CD4-positive, CD25-positive, alpha-beta regulatory T cell (primary cell): ENCODE measurements at regions not wholly inside any gene's neighbourhood (a gene's known extent, or its start where the extent isn't known, plus 50 kb on each side); places are given as distances from the start of the nearest gene placed in this dataset.
"Not testable (repeated sequence)": the region's sequence is repeated elsewhere in the genome, so short reads cannot be mapped to it uniquely, and the experiment has no call there.

Experiments used
- ATAC-seq, 2 donors: fragments of 150-1000 bp; cut with Tn5 transposase; one replicate each; pipeline ENCODE4 v1.10.0; 2021; ENCODE audit warnings: low read depth in 2 of 2, moderate number of reproducible peaks in 2 of 2, moderate library complexity in 1 of 2
- DNase-seq, 3 donors: peaks; one replicate each; pipeline versions ENCODE4 v3.0.0 to v3.0.0-alpha.2; 2012 to 2022; ENCODE audit warnings: mixed read lengths in 1 of 3
- H3K27ac ChIP-seq: one replicate; pipeline ENCODE4 v1.7.0; 2013; ENCODE audit warnings: mild to moderate bottlenecking, low read length; ENCODE audit not compliant: insufficient read depth, poor library complexity, severe bottlenecking
- H3K27me3 ChIP-seq: one replicate; pipeline ENCODE4 v1.7.0; 2013; ENCODE audit warnings: low read length; ENCODE audit not compliant: control insufficient read depth, insufficient read depth
- H3K36me3 ChIP-seq: one replicate; pipeline ENCODE4 v1.7.0; 2013; ENCODE audit warnings: mild to moderate bottlenecking, low read length, moderate library complexity; ENCODE audit not compliant: control insufficient read depth, insufficient read depth
- H3K4me1 ChIP-seq: 2 replicates; pipeline ENCODE4 v1.7.0; 2013; ENCODE audit warnings: mild to moderate bottlenecking, low read length; ENCODE audit not compliant: insufficient read depth, control insufficient read depth, poor library complexity, severe bottlenecking
- H3K4me3 ChIP-seq: one replicate; pipeline ENCODE4 v1.7.0; 2013; ENCODE audit warnings: low read depth, mild to moderate bottlenecking, low read length, moderate library complexity
- H3K9me3 ChIP-seq, 2 experiments: 1 replicate in 1 of 2; 2 replicates in 1 of 2; pipeline ENCODE4 v1.7.0; 2013; ENCODE audit warnings: low read length in 2 of 2, mild to moderate bottlenecking in 1 of 2, moderate library complexity in 1 of 2; ENCODE audit not compliant: control insufficient read depth in 2 of 2
- H3K27ac Mint-ChIP-seq, 3 donors: one replicate each; pipeline ENCODE4 v1.8.0; 2020 to 2022; ENCODE audit warnings: mild to moderate bottlenecking in 3 of 3, mixed read lengths in 3 of 3, moderate library complexity in 2 of 3
- H3K27me3 Mint-ChIP-seq: one replicate; pipeline ENCODE4 v1.8.0; 2022; ENCODE audit warnings: mild to moderate bottlenecking, mixed read lengths
- H3K36me3 Mint-ChIP-seq: one replicate; pipeline ENCODE4 v1.8.0; 2020; ENCODE audit warnings: mixed read lengths
- H3K4me1 Mint-ChIP-seq, 4 donors: one replicate each; pipeline ENCODE4 v1.8.0; 2020 to 2022; ENCODE audit warnings: mixed read lengths in 4 of 4, mild to moderate bottlenecking in 1 of 4
- H3K4me3 Mint-ChIP-seq, 4 donors: one replicate each; pipeline ENCODE4 v1.8.0; 2020 to 2022; ENCODE audit warnings: mild to moderate bottlenecking in 4 of 4, mixed read lengths in 4 of 4, moderate library complexity in 3 of 4
- H3K9me3 Mint-ChIP-seq, 7 donors: one replicate each; pipeline ENCODE4 v1.8.0; 2020 to 2022; ENCODE audit warnings: mixed read lengths in 7 of 7, mild to moderate bottlenecking in 3 of 7, moderate library complexity in 2 of 7

DNA sequence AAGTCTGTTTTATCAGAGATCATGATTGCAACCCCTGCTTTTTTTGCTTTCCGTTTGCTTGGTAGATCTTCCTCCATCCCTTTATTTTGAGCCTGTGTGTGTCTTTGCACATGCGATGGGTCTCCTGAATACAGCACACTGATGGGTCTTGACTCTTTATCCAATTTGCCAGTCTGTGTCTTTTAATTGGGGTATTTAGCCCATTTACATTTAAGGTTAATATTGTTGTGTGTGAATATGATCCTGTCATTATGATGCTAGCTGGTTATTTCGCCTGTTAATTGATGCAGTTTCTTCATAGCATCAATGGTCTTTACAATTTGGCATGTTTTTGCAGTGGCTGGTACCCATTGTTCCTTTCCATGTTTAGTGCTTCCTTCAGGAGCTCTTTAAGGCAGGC lies 199.2 kb upstream of the TSC22D1 start:
- H3K4me3 Mint-ChIP-seq, H3K27ac Mint-ChIP-seq, H3K27ac ChIP-seq, H3K4me3 ChIP-seq, H3K36me3 Mint-ChIP-seq, H3K9me3 ChIP-seq, H3K27me3 Mint-ChIP-seq, ATAC-seq, H3K9me3 Mint-ChIP-seq, H3K4me1 Mint-ChIP-seq, H3K4me1 ChIP-seq, H3K27me3 ChIP-seq, H3K36me3 ChIP-seq, DNase-seq: not testable (repeated sequence)

DNA sequence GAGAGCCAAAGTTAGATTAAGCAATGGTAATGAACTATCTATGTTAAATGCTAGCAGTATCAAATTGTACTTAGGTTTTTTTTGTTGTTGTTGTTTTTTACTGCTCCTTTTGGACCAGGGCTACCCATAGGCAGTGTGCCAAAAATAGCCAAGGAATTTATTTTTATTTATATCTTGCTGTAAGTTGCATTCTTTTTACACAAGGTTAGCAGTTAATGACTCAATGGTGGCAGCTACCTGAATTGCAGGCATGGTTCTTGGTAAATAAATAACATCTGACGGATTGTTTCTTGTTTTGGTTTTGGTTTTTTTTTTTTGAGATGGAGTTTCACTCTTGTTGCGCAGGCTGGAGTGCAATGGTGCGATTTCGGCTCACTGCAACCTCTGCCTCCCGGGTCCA lies 194.8 kb upstream of the TSC22D1 start:
- no peak overlapping the region for H3K27ac Mint-ChIP-seq
- H3K4me3 Mint-ChIP-seq, result no peak overlapping the region
- no peaks in the 10 kb centered on the region for H3K9me3 Mint-ChIP-seq
- Histone ChIP-seq H3K27ac (no peak overlapping the region), H3K27me3 (no peaks in the 10 kb centered on the region), H3K9me3 (no peaks in the 10 kb centered on the region), H3K36me3 (no peaks in the 10 kb centered on the region), H3K4me1 (peaks cover 2% of the 10 kb centered on the region), H3K4me3 (no peak overlapping the region)
- peaks cover 0 to 15% (median 12%) of the 10 kb centered on the region in 4 donors for H3K4me1 Mint-ChIP-seq
- ATAC-seq, result no peak
- no peaks in the 10 kb centered on the region for H3K27me3 Mint-ChIP-seq
- no peak for DNase-seq
- H3K36me3 Mint-ChIP-seq, result no peaks in the 10 kb centered on the region

DNA sequence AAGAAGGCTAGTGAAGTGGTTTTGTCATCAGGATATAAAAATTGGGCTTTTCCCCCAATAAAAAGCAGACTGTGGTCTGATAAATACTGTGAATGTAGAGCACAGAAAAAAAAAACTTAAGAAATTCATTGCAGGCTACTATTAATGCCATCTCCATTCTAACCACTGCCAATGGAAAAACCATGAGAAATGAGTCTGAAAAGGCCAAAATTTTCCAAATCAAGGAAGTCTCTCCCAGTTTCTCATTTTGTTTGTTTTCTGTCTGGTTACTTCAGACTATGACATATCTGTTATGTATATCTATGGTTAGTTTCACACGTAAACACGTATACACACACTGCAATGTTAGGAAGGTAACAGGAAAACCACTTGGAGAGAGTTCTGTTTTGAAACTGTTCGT lies 193.6 kb upstream of the TSC22D1 start:
- ATAC-seq, result no peak
- Mint-ChIP-seq H3K9me3 (no peaks in the 10 kb centered on the region), H3K4me3 (no peak overlapping the region), H3K27ac (no peak overlapping the region), H3K4me1 (peaks cover 0 to 15% (median 12%) of the 10 kb centered on the region in 4 donors), H3K36me3 (no peaks in the 10 kb centered on the region), H3K27me3 (no peaks in the 10 kb centered on the region)
- Histone ChIP-seq H3K27me3 (no peaks in the 10 kb centered on the region), H3K36me3 (no peaks in the 10 kb centered on the region), H3K4me1 (peaks cover 2% of the 10 kb centered on the region), H3K27ac (no peak overlapping the region), H3K4me3 (no peak overlapping the region), H3K9me3 (no peaks in the 10 kb centered on the region)
- no peak for DNase-seq

GRCh38 chr13:44768775-44769581 lies 192.8 kb upstream of the TSC22D1 start:
- no peaks in the 10 kb centered on the region for H3K36me3 ChIP-seq
- ATAC-seq (no peak), DNase-seq (peak in 1 of 3 donors; percentile 6)
- Mint-ChIP-seq H3K27me3 (no peaks in the 10 kb centered on the region), H3K4me1 (peaks cover 0 to 15% (median 12%) of the 10 kb centered on the region in 4 donors), H3K9me3 (no peaks in the 10 kb centered on the region), H3K4me3 (no peak overlapping the region), H3K36me3 (no peaks in the 10 kb centered on the region), H3K27ac (peak overlapping the region in 1 of 3 donors; percentile 80)
- no peak overlapping the region for H3K27ac ChIP-seq
- no peaks in the 10 kb centered on the region for H3K9me3 ChIP-seq
- H3K27me3 ChIP-seq, result no peaks in the 10 kb centered on the region
- no peak overlapping the region for H3K4me3 ChIP-seq
- peaks cover 2% of the 10 kb centered on the region for H3K4me1 ChIP-seq

- H3K9me3 ChIP-seq, result no peaks in the 10 kb centered on the region
- H3K27ac ChIP-seq, result no peak overlapping the region
- DNase-seq (peak in 1 of 3 donors; percentile 39), ATAC-seq (peak in 1 of 2 donors; percentile 42)
- no peaks in the 10 kb centered on the region for H3K36me3 ChIP-seq
- H3K27me3 ChIP-seq, result no peaks in the 10 kb centered on the region
- Mint-ChIP-seq H3K4me3 (peak overlapping the region in 1 of 4 donors; percentile 10), H3K27ac (peak overlapping the region in 2 of 3 donors; percentile 38 to 46), H3K27me3 (no peaks in the 10 kb centered on the region), H3K9me3 (no peaks in the 10 kb centered on the region), H3K4me1 (peaks cover 0 to 15% (median 12%) of the 10 kb centered on the region in 4 donors), H3K36me3 (no peaks in the 10 kb centered on the region)
- H3K4me1 ChIP-seq, result peaks cover 2% of the 10 kb centered on the region
- no peak overlapping the region for H3K4me3 ChIP-seq
Observed at GRCh38 chr13:44768239-44768638, 192.1 kb upstream of the TSC22D1 start.

- Histone ChIP-seq H3K27ac (no peak overlapping the region), H3K36me3 (no peaks in the 10 kb centered on the region), H3K4me1 (peaks cover 2% of the 10 kb centered on the region), H3K27me3 (no peaks in the 10 kb centered on the region), H3K4me3 (no peak overlapping the region), H3K9me3 (no peaks in the 10 kb centered on the region)
- DNase-seq, result no peak
- peaks cover 0 to 15% (median 10%) of the 10 kb centered on the region in 4 donors for H3K4me1 Mint-ChIP-seq
- no peaks in the 10 kb centered on the region for H3K36me3 Mint-ChIP-seq
- H3K27ac Mint-ChIP-seq, result no peak overlapping the region
- ATAC-seq, result no peak
- no peak overlapping the region for H3K4me3 Mint-ChIP-seq
- H3K27me3 Mint-ChIP-seq, result peaks cover 5% of the 10 kb centered on the region
- peaks cover 0 to 4% (median 0%) of the 10 kb centered on the region in 7 donors for H3K9me3 Mint-ChIP-seq
Observed at GRCh38 chr13:44765001-44765471, 188.9 kb upstream of the TSC22D1 start.

- no peaks in the 10 kb centered on the region for H3K9me3 ChIP-seq
- Mint-ChIP-seq H3K27me3 (peaks cover 5% of the 10 kb centered on the region), H3K4me1 (peaks cover 0 to 12% (median 9%) of the 10 kb centered on the region in 4 donors), H3K27ac (no peak overlapping the region), H3K9me3 (peaks cover 0 to 4% (median 0%) of the 10 kb centered on the region in 7 donors), H3K36me3 (no peaks in the 10 kb centered on the region), H3K4me3 (no peak overlapping the region)
- ATAC-seq (no peak), DNase-seq (no peak)
- no peaks in the 10 kb centered on the region for H3K36me3 ChIP-seq
- no peaks in the 10 kb centered on the region for H3K27me3 ChIP-seq
- H3K4me1 ChIP-seq, result peaks cover 2% of the 10 kb centered on the region
- H3K27ac ChIP-seq, result no peak overlapping the region
- no peak overlapping the region for H3K4me3 ChIP-seq
Observed at GRCh38 chr13:44764302-44764692, 188.2 kb upstream of the TSC22D1 start.
